Stimulated activated CD8-positive, alpha-beta memory T cell treated with anti-CD3 and anti-CD28 coated beads, Interleukin-4, amount 100 ng/mL, for 48 hours (primary cell): ENCODE measurements at regions not wholly inside any gene's neighbourhood (a gene's known extent, or its start where the extent isn't known, plus 50 kb on each side); places are given as distances from the start of the nearest gene placed in this dataset.

Source experiments
- DNase-seq: peaks from one replicate; pipeline ENCODE4 v3.0.0-alpha.2; 2020

GRCh38 chr2:106981491-106981890, 95.5 kb upstream of the ST6GAL2 start:
- no peak for DNase-seq

GRCh38 chr2:106982350-106982749, 96.4 kb upstream of the ST6GAL2 start:
- no peak for DNase-seq

GRCh38 chr2:106983305-106983704, 97.3 kb upstream of the ST6GAL2 start:
- no peak for DNase-seq

GRCh38 chr2:106988361-106988760, 102.4 kb upstream of the ST6GAL2 start:
- DNase-seq, result no peak

GRCh38 chr2:106990297-106990696, 104.3 kb upstream of the ST6GAL2 start:
- DNase-seq, result no peak

- no peak for DNase-seq
Observed at GRCh38 chr2:106991866-106992265, 105.9 kb upstream of the ST6GAL2 start.

- no peak for DNase-seq
Observed at GRCh38 chr2:106995556-106995955, 109.6 kb upstream of the ST6GAL2 start.

- DNase-seq, result no peak
Observed at GRCh38 chr2:106996171-106996769, 110.3 kb upstream of the ST6GAL2 start.

GRCh38 chr2:106997204-106997603, 111.2 kb upstream of the ST6GAL2 start:
- DNase-seq, result no peak

GRCh38 chr2:107001062-107001461, 115.1 kb upstream of the ST6GAL2 start:
- DNase-seq, result no peak

- no peak for DNase-seq
Observed at GRCh38 chr2:107001551-107001950, 115.6 kb upstream of the ST6GAL2 start.

GRCh38 chr2:107001964-107002696, 116.2 kb upstream of the ST6GAL2 start:
- no peak for DNase-seq

GRCh38 chr2:107002735-107003134, 116.8 kb upstream of the ST6GAL2 start:
- no peak for DNase-seq

- DNase-seq, result no peak
Observed at GRCh38 chr2:107005853-107006252, 119.9 kb upstream of the ST6GAL2 start.

- DNase-seq, result no peak
Observed at GRCh38 chr2:107006836-107007235, 120.9 kb upstream of the ST6GAL2 start.

GRCh38 chr2:107007927-107008326, 122.0 kb upstream of the ST6GAL2 start:
- DNase-seq, result no peak

GRCh38 chr2:107008843-107009242, 122.9 kb upstream of the ST6GAL2 start:
- DNase-seq, result no peak

GRCh38 chr2:107009275-107009674, 123.3 kb upstream of the ST6GAL2 start:
- DNase-seq, result no peak

- DNase-seq, result no peak
Observed at GRCh38 chr2:107012714-107013306, 126.8 kb upstream of the ST6GAL2 start.

- no peak for DNase-seq
Observed at GRCh38 chr2:107013884-107014283, 127.9 kb upstream of the ST6GAL2 start.

GRCh38 chr2:107018366-107018765, 132.4 kb upstream of the ST6GAL2 start:
- no peak for DNase-seq

GRCh38 chr2:107020392-107020791, 134.4 kb upstream of the ST6GAL2 start:
- DNase-seq, result no peak

GRCh38 chr2:107024269-107024668, 138.3 kb upstream of the ST6GAL2 start:
- no peak for DNase-seq

GRCh38 chr2:107025291-107025857, 139.4 kb upstream of the ST6GAL2 start:
- no peak for DNase-seq
